Keratinocyte (primary cell): ENCODE measurements at regions not wholly inside any gene's neighbourhood (a gene's known extent, or its start where the extent isn't known, plus 50 kb on each side); places are given as distances from the start of the nearest gene placed in this dataset.

Experiments used
- CTCF ChIP-seq, 3 experiments: IDR thresholded peaks in 1 of 3; conservative IDR thresholded peaks in 1 of 3; optimal IDR thresholded peaks in 1 of 3; 2 replicates in 2 of 3; 3 replicates in 1 of 3; pipeline versions ENCODE3 to v1.5.1; 2011; ENCODE audit warnings: low read length in 3 of 3, mild to moderate bottlenecking in 3 of 3, moderate library complexity in 2 of 3, control low read depth in 1 of 3, inconsistent platforms in 1 of 3; ENCODE audit not compliant: insufficient read depth in 2 of 3; ENCODE audit errors: extremely low read depth in 1 of 3
- EZH2 ChIP-seq: IDR thresholded peaks from one replicate; pipeline ENCODE4 v1.6.1; 2012; ENCODE audit warnings: inconsistent platforms, mild to moderate bottlenecking, low read length, moderate library complexity

- no peak for TF ChIP-seq CTCF (optimal IDR thresholded peaks at IDR 0.05 in 1 of 3, IDR thresholded peaks at IDR 0.05 in 1 of 3, conservative IDR thresholded peaks at IDR 0.05 in 1 of 3; ENCODE audit: extremely low read depth in 1 of 3, insufficient read depth in 2 of 3, low read length in 3 of 3)
- TF ChIP-seq EZH2 = no peak
Observed at GRCh38 chr5:125476901-125477585, 730.6 kb upstream of the ZNF608 start.
